HT-29 (cell line): ENCODE measurements at regions not wholly inside any gene's neighbourhood (a gene's known extent, or its start where the extent isn't known, plus 50 kb on each side); places are given as distances from the start of the nearest gene placed in this dataset.

Source experiments
- DNase-seq: peaks from one replicate; pipeline ENCODE4 v3.0.0-alpha.2; 2015; ENCODE audit warnings: low spot score

DNA sequence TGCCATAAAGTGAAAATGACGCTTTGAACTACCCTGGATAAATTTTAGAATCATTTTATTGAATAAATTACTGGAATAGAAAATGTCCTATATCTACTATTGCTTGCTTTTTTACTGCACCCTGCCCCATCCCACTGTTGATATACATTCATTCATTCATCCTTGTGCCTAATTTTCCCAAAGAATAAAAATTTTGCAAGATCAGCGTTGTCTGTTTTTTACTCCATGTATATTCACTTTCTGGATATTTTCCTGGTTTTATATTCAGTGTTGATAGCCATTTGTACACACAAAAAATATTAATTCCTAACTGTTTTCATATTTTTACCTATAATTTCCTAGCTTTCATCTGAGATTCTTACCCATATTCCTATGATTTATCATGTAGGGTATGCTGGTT lies 262.9 kb upstream of the MAGI2 start:
- no peak for DNase-seq

DNA sequence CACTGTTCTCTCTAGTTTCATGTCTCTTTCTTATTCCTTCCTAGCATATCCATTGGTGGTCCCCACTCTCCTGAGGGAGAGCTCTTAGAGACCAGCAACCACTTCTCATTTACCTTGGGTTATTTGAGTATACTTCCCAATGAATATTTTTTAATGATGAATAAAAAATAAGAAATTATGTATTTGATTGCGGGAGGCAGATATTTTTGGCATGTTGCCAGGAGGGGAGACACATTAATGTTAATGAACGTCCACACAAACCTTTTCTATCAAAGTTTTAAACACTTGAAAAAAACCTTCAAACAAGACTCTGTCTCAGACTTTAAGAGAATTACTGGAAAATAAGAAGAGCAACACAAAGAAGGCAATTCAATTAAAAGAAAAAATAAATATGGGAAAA lies 260.6 kb upstream of the MAGI2 start:
- no peak for DNase-seq

DNA sequence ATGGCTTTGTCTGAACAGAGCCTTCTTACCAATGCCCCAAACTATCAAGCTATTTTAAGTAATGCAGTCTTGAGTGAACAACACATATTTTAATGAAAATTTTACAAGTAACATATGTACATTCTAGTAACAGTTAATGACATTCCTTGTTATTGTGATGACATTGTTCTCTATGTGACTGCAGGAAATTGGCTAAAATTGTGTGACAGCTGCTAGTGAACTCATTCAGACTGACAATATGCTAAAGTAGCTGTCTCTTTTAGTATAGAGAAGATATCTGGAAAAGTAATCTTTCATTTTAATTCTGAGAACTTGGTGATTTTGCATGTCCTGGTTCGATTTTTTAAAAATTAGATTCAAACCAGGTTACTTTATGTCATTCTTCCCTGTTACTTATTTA lies 259.8 kb upstream of the MAGI2 start:
- DNase-seq, result no peak

DNA sequence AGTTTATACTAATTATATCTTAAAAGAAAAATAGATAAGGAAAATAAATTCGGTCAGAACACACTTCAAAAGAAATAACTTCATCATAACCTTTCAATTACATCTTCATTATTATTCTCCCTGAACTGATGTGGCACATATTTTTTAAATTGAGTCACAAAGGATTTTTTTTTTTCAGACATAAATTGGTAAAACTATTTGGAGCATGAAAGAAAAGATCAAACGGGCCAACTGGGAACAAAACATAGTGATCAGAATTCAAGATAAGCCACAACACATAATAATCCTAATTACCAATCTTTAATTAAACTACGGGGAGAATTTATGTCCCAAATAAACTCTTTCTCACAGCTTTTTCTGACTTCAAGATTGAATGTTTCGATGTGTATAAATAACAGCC lies 258.2 kb upstream of the MAGI2 start:
- no peak for DNase-seq

DNA sequence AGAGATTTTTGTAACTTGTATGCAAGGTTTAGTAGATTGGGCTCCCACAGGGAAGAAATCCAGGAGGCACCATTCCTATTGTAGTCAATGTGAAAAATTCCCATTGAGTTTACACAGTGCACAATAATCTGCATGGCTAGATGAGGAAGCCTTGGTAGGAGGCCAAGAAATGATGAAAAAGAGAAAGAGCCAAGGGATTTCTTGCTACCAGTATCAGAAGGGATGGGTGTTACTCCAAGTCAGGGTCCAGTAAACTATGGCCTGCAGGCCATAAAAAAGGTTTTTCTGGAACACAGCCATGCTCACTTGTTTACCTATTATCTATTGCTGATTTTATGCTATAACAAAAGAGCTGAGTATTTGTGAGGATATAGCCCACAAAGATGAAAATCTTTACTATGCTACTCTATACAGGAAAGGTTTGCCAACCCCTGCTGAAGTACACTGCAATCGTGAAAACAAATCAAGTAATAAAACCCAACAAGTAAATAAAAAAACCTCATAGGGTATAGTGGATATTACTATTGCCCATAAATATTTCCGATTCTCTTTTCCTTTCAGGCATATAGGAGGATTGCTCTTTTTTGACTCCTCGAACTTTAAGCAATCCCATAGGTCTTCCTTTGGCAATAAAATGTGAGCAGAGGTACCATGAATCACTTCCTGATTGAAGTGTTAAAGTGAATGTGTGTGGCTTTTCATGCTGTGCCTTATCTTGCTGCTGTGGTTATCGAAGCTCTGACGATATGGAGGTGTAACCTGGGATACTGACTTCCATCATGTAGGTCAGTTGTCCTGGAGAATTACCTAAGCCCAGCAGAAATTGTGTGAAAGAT lies 256.3 kb upstream of the MAGI2 start:
- DNase-seq, result peak; percentile 54

DNA sequence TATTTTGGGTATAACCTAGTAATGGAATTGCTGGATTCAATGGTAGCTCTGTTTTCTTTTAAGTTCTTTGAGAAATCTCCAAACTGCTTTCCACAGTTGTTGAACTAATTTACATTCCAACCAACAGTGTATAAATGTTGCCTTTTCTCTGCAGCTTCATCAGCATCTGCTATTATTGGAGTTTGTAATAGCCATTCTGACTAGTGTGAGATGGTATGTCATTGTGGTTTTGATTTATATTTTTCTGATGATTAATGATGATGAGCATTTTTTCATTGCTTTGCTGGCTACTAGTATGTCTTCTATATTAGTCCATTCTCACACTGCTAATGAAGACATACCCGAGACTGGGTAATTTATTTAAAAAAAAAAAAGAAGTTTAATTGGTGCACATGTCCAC lies 248.6 kb upstream of the MAGI2 start:
- DNase-seq, result no peak

DNA sequence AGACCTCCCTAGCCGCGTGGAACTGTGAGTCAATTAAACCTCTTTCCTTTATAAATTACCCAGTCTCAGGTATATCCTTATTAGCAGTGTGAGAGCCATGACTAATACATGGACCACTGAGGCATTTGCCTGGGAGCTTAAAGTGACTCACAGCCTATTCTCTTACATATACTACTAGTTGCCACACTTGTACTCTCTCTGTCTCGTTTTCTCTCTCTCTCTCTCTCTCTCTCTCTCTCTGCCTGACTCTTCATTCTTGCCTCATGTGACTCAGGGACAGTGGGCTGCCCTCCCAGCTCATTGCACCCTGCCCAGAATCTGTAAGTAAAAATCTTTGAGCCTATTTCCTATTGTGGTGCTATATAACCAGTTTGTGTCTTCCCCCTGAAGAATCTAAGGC lies 238.5 kb upstream of the MAGI2 start:
- DNase-seq, result no peak

DNA sequence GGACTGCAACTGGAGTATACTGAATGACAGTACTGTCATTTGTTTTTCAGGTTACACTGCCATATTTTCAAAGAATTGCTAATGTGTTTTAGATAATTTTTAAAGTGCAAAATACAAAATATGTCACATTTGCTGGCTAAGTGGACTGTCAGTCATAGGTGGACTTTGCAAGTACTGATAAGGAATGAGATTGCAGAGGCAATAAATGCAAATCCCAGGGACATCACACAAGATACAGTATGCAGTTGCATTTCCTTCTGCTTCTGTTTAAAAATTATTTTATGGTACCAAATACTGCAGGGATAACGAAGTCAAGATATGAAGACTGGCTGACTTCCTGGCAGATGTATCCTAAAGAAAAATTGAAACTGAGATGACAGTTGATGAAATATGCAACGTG lies 237.6 kb upstream of the MAGI2 start:
- DNase-seq, result no peak

DNA sequence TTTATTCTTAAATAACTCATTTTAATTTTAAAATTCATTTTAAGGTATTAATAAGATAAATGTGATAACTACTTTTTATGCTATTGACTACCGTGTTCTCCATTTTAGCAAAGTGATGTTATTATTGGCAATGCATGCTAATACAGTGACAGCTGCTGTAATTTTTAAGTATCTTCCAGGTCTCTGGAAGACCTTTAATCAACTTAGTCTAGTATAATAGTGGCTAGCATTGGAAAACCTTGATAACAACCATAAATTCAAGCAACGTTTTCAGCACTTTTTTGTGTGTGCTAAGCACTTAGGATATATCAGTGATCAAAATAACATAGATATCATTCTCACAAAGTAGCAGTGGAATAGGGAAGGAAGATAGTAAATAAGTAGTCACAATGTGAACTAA lies 230.9 kb upstream of the MAGI2 start:
- no peak for DNase-seq

DNA sequence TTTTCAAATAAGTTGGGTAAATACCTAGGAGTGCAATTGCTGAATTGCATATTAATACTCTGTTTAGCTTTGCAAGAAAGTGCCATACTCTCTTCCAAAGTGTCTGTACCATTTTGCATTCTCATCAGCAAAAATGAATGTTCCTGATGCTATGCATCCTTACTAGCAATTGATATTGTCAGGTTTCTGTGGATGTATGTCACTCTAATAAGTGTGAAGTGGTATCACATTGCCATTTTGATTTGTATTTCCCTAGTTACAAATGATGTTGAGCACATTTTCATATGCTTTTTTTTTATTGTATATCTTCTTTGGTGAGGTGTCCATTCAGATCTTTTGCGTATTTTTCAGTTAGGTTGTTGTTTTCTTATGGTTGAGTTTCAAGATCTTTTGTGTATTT lies 230.4 kb upstream of the MAGI2 start:
- no peak for DNase-seq

DNA sequence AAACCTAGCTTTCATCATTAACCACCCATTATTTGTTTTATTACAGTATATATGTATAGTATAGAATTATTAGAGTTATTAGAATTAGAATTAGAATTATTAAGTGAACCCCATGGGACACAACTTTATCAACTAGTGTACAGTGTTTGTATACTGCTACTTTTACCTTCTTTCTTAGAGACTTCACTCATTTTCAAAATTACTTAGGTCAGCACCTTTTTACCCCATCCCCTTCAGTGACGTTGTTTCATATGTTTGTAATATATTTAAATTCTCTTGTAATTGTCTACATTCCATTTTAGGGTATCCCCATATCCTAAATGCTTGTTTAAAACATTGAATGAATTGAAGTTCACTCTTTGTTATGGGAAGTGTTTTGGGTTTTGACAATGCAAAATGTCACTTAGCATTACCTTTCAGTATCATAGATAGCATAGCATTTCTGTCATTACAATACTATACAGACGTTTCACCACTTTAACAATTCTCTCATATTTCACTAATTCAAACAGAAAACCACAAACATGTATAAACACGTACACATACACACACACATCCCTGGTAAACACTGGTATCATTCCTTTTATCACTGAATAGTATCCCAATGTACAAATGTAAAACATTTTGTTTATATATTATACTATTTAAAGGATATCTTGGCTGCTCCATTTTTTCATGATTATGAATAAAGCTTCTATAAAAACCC lies 229.9 kb upstream of the MAGI2 start:
- no peak for DNase-seq

DNA sequence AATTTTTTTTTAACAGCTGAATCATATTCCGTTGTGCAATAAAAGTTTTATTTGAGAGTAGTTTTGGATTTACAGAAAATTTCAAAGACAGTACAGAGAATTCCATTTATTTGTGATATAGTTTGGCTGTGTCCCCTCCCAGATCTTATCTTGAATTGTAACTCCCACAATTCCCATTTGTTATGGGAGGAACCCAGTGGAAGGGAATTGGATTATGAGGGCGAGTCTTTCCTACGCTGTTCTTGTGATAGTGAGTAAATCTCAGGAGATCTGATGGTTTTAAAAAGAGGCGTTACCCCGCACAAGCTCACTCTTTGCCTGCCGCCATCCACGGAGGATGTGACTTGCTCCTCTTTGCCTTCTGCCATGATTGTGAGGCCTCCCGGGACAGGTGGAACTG lies 228.0 kb upstream of the MAGI2 start:
- DNase-seq, result no peak

DNA sequence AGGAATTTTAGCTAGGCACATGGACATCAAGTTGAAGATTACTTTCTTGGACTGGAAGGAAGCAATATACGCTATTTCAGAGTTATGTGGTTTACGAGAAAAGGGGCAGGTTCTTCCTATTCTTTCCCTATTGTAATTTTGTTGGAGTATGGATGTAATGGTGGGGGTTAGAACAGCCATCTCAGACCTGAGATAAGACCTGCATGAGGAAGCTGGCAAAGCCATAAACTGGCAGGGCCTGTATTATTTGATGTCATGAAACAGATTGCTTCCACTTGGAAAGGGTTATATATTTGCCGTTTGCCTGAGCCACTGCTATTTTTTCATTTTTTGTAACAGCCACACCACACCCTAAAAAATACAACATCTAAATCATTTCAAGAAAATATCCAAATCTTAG lies 220.5 kb upstream of the MAGI2 start:
- DNase-seq, result no peak

DNA sequence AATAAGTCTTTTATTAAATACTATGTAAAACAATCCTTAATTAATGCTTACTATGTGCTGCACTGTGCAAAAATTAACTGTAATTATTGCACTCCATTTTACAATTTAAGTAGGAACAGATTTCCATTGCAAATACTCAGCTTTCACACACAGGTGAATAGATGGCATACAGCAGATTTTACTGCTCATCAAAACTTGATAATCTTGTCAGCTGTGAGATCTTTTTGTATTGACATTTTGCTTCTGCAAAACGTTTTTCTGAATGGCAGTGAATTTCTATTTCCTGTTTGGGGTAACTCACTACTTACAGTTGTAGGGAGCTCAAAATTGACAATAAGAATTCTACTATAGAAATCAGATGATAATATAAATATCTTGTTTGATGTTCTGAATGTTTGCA lies 220.0 kb upstream of the MAGI2 start:
- DNase-seq, result no peak

DNA sequence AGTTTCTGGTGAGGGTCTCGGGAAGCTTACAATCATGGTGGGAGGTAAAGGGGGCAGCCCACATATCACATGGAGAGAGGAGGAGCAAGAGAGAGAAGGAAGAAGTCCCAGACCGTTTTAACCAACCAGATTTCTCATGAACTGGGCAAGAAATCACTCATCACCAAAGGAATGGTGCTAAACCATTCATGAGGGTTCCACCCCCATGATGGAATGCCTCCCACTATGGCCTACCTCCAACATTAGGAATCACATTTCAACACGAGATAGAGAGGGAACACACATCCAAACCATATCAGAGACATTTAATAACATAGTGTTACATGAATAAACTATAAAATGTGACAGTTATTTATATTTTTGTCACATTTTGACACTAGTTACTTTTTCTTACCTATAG lies 214.8 kb upstream of the MAGI2 start:
- no peak for DNase-seq

DNA sequence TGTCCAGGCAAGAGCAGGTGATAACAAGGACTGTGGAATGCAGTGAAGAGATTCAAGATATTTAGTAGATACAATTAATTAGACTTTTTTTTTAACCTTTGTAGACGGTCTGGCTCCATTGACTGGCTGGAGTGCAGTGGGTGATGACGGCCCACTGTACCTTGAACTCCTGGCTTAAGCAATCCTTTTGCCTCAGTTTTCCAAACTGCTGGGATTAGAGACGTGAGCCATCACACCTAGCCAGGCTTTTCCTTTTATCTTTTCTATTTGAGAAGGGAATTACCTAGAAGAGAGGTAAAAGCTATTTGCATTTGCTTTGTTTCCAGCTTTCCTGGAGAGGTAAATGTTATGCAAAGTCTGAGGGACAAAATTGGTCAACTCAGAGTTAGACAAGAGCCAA lies 213.0 kb upstream of the MAGI2 start:
- DNase-seq, result no peak

DNA sequence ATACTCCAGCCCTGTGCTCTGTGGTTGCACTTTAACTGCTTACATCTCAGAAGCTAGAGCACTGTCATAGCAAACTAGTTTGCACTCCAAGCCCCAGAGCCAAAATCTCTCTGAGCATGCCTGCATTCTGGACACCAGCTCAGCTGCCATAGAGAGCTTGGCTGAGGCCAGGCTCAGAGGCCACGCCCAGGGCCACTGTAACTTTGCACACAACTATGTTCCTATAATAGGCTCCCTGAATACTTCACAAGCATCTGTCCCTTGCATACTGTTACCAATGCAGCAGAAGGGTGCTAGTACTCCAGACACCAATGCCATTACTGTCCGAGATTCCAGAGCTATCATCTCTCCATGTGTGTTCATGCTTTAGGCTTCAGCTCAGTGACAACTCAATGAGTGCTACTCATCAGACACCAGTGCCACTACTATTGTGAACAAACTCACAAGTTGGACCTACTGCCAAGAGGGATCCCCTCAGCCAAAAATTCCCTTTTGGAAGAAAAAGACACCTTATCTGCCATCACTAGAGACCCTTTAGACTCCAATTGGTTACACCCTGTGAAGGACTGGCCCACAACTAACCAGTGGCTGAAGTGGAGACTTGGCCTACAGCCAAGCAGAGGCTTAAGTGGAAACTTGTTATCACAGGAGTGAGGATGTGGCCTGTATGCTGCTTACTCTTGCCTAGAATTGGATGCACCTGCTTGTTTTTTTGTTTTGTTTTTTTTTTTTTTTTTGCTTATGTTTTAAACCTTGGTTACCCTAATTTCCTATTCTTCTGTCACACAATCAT lies 211.6 kb upstream of the MAGI2 start:
- no peak for DNase-seq

DNA sequence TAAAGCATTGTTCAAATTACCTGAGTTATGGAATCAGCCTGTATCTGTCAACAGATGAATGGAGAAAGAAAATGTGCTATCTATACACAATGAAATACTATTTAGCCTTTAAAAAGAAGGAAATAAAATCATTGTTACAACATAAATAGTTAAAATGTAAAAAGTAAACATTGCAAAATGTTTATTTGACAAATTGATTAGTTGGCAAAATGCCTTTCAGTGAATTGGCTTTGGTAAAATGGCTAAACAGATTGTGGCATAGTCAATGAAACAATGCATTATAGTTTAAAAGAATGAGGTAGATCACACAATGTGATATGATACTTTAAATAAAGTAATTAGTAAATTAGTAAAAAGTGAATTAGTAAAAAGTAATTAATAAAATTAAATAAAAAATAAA lies 204.8 kb upstream of the MAGI2 start:
- DNase-seq, result no peak

DNA sequence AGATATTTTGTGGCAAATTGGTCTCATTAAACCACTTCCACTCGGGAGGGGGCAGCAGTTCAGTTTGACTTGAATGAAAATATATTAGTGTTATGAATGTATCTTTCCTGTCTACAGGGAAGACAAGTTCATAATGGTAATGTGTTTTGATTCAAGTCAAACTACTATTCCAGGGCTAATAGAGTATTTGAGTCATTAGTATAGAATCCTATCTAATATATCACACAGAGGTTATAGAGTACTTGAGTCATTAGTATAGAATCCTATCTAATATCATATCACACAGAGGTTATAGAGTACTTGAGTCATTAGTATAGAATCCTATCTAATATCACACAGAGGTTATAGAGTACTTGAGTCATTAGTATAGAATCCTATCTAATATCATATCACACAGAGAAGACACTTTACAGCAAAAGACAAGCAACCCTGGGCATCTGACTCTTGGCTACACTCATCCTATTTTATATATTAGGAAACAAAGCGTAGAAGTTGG lies 199.7 kb upstream of the MAGI2 start:
- DNase-seq, result no peak

DNA sequence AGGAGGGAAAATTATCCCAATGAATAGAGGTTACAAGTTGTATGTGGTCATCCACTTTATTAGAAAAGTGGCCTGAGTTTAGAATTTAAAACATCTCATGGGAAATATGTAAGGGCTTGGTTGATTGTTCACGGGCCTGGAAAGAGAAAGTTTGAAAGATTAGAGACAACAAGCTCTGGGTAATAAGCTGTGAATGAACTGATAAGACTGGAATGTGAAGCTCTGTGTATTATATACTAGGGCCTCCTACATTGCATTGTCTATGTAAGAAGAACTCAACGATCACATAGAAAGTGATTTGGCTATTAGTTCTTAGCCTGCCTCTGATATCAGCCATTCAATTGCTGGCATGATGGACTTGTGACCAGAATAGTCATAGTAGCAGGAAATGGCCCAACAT lies 199.2 kb upstream of the MAGI2 start:
- DNase-seq, result no peak

DNA sequence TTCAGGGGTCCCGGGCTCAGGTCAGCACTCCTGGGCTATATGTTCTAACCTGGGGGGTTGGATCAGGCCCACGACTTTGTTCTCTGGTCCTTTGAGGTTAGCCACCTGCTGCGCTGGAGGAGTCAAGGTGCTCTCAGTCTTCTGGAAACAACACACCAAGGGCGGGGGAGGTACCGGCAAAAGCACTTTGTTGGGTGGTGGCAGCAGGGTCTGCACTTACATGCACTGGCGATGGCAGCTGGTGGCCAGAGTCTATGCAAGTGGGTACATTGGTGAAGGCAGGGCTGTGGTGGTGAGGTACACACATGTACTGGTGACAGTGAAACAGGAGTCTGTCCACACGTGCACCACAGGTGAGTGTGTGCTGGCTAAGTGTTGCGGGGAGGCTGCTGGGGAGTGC lies 194.2 kb upstream of the MAGI2 start:
- no peak for DNase-seq

DNA sequence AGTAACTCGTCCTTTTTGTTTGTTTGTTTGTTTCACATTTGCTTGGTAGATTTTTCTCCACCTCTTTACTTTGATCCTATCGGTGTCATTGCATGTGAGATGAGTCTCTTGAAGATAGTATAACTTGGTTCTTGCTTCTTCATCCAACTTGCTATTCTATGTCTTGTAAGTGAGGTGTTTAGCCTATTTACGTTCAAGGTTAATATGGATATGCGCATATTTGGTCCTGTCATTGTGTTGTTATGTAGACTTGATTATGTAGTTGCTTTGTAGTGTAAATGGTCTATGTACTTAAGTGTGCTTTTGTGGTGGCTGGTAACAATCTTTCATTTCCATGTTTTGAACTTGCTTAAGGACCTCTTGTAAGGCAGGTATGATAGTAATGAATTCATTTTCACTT lies 192.8 kb upstream of the MAGI2 start:
- no peak for DNase-seq

DNA sequence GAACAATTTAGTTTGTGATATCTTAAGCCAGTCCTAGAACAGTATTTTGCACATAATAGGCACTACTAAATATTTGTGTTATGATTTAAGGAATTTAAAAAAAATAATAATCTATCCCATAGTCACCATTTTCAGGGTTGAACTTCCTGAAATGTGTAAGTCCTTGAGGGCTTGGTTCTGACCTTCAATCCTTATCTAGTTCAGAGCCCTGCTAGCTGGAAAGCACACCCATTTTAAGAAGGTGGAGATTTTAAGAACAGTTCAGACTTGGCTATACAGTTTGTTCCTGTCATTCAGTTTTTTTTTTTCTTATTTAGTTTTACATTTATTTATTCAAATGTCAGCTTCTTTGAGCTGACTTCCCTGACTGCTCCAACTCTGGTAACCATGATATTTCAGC lies 183.4 kb upstream of the MAGI2 start:
- DNase-seq, result no peak
